NOMO-1 treated with dmso at 0.1 percent for 144 hours (cell line): ENCODE measurements at regions not wholly inside any gene's neighbourhood (a gene's known extent, or its start where the extent isn't known, plus 50 kb on each side); places are given as distances from the start of the nearest gene placed in this dataset.

Experiments
- DNase-seq: peaks from one replicate; lab custom pipeline; 2025; ENCODE audit not compliant: unreplicated experiment; lab: John Stamatoyannopoulos, UW

DNA sequence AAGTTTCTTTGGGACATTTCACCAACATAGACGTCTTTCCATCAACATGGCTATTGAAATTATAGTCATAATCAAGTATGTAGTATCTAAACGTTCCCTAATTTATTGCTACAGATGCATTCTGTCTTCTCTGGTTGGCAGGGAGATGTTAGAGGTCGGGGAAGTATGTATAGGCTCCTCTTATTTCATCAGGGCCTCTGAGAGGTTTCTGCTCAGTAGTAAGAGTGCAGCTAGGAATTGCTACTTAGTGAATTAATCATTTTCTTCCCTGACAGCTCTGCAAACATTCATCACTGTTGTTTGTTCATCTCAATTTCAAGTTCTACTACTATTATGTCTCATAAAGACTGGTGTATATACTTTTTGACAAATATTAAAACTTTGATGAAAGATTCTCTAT is 309.7 kb upstream of the NR2F2 start:
- DNase-seq, result no peak

GRCh38 chr15:96023081-96023480 is 307.4 kb upstream of the NR2F2 start:
- DNase-seq, result no peak

DNA sequence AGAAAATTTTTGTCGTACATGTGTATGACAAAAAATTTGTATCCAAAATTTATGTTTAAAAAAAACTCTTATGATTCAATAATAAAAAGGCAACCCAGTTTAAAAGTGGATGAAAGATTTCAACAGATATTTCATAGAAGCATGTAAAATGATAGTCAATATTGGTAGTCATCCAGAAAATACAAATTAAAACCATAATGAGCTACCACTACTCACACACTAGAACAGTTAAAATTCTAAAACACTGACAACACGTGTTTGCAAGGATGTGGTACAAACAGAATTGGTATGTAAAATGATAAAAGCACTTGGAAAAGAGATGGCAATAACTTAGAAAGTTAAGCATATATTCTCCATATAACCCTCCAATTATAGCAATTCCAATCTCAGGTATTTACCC is 303.0 kb upstream of the NR2F2 start:
- DNase-seq, result no peak

- no peak for DNase-seq
Measured at GRCh38 chr15:96028620-96029019, 301.9 kb upstream of the NR2F2 start.

- no peak for DNase-seq
Measured at GRCh38 chr15:96029172-96029571, 301.3 kb upstream of the NR2F2 start.

DNA sequence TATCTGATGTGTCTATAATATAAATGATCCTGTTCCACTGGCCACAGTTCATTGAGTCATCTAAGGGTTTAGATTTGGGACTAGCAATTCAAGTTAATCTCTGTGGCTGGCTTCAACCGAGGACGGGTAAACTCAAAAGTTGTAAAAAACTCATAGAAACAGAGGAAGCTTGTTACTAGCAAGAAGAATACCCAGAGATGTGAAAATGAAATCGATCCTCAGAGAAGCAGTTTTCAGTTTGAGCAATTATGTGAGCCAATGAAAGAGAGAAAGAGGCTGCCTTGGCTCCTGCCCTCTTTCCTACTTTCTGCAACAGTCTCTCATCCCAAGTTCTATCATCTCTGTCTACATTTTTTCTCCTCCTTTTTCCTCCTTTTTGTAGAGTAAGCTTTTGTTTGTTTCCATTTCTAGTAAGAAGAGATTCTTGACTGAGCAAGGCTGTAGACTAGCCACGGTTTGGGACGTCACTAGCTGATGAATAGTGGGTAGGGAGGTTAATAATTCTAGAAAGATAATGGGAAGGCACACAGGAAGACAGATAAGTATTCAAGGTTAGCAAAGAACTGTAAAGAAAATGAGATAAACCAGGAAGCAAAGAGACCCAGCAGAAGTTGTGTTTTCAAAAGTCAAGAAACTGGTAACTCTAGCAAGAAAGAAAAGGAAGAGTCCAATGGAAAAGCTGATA is 298.9 kb upstream of the NR2F2 start:
- no peak for DNase-seq

DNA sequence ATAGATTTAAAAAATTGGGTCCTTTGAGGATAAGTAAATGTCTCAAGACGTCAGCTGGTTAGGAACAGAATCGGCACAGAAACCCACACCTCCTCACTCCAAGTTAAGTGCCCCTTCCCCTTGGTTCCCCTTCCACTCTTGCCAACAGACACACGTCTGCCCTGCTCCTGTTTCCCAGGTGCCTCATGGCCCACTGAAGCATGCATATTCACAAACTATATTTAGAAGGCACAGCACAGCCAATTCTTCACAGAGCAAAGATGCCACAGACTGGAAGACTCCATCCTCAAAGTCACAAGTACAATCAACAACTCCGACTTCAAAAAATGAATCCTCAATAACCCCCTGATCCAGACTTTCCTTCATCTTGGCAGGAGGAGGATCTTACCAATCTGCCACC is 295.4 kb upstream of the NR2F2 start:
- no peak for DNase-seq

DNA sequence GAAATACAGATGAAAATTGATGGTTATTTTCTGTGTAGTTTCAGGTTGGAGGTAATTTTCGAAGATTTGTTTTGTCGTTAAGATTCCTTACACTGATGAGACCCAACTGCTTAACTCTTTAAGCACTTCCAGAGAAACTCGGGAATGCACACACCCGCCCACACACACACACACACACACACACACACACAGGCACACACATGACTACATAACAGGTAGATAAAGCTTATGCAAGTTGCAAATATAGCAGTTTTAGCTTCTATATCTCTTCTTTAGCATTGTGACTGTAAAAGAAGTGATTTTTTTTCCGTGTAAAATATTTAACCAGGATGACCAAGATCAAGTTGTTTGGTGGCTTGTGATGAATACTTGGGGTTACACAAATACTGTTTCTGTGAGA is 294.9 kb upstream of the NR2F2 start:
- no peak for DNase-seq

- DNase-seq, result peak; percentile 41
Measured at GRCh38 chr15:96037584-96037983, 292.9 kb upstream of the NR2F2 start.

DNA sequence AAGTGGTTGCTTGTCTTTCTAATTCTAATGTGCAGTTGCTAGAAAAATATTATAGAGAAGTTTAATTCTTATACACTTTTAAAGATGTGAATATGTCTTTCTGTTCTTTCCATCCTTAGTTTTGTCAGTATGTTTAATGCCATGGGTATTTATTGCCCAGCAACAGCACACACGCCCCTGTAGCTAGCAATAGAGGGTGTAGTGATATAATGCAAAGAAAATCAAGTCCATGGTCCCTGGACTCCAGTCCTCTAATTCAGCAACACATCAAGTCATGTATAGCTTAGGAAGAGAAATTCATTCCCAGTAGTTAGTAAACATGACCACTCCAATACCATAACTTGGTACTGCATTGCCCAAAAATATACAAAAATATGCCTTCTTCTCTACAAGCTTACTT is 292.4 kb upstream of the NR2F2 start:
- DNase-seq, result no peak

GRCh38 chr15:96038650-96039049 is 291.9 kb upstream of the NR2F2 start:
- no peak for DNase-seq

- DNase-seq, result no peak
Measured at GRCh38 chr15:96041982-96042733, 288.3 kb upstream of the NR2F2 start.

DNA sequence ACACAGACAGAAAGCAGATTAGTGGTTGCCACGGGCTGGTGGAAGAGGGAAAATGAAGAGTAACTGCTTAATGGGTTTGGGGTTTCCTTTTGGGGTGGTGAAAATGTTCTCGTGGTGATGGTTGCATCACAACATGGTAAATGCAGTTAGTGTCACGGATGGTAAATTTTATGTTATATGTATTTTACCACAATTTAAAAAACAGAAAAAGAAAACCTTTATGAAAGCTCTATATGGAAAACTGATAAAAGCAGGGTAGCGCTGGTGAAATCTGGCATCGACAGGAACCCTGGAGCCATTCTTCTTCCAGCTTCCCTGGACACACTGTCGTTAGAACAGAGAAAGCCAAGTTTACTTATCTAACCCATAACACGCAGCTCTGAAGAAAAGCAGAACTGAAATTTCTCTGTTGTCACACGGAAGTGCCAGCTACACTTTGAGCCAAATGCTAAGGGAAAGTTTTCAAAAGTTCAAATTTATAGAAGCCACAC is 287.7 kb upstream of the NR2F2 start:
- DNase-seq, result peak; percentile 76

DNA sequence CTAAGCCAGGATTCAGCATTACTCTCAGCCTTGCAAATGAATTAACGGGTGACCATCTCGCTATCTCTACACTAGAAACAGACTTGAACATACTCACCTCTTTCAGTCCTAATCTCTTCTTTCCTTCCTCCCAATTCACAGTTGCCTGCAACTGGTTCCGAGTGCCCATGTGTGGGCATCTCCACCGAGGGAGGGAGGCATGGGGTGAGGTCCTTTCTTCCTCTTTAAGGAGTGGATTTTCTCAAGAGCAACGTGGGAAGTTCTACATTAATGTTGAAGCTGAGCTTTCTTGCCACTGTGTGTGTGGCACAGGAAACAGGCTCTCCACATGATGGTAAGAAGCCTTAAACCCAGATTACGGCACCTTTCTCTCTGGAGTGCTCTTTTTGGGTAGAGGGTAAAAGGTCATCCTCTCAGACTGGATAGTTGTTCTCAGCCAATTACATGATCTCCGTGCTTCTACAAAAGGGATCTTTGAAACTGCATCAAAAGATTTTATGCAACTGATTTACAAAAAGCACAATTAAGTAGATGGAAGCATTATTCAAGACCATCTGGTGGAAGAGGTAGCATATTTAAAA is 286.8 kb upstream of the NR2F2 start:
- no peak for DNase-seq

DNA sequence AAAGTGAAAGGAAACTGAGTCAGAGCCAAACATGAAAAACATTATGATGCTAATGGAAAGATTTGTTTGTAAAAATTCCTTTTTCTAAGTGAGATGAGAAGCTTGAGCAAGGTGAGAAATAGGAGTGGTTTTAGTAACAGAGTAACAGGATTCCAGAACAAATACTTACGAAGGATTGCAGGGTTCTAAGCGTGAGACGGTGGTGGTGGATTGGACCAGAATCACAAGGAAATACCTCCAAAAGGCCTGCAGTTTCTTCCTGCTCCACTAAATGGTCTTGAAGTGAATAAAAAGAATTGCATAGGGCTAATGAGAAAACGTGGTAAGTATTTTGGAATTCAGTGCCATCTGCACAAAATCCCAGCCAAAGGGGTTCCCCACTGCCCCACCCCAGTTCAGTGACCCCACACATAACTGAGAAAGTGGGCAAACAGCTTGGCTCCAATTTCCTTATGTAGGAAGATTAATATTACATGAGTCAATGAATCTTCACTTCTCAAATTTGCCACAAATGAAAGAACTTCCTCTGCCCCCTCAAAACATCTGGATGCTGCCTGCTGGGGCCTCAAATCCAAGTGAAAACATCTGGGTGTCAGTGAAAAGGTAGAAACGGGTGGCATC is 283.8 kb upstream of the NR2F2 start:
- DNase-seq, result no peak

GRCh38 chr15:96047255-96047931 is 283.1 kb upstream of the NR2F2 start:
- DNase-seq, result no peak

DNA sequence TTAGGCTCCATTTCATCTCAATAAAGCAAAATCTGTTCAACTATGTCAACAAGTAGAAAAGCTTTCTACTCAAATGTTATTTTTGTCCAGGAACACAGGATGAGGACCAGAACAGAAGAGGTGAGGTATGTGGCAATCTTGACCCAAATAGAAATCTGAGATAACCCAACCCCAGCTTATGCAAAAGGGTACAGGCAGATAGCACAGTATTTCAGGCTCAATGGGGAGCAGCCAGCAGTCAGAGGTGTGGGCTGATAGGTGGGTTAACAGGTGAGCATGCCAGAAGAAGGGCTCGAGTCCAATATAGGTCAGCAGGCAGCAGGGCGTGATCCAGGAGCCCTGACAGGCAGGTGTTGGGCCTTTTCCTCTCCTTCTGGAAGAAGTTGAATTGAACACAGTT is 281.2 kb upstream of the NR2F2 start:
- DNase-seq, result no peak

- DNase-seq, result no peak
Measured at GRCh38 chr15:96049766-96050165, 280.7 kb upstream of the NR2F2 start.

DNA sequence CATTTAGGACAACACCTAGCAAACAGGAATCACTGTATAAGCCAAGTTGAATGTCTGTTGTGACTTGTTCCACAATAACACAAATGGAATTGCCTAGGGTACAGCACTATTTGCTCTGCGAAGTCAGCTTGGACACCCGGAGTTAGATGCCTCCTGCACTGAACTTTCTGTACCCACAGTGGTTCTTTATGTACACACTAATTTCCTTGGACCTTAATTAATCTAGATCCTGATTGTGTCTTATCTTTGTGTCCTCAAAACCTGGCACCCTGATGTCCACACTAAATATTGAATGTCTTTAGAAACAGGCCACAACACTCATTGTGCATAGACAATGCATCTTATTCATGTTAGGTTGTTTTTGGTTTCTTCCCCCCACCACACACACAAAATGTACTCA is 278.9 kb upstream of the NR2F2 start:
- no peak for DNase-seq

GRCh38 chr15:96052154-96052553 is 278.3 kb upstream of the NR2F2 start:
- no peak for DNase-seq

GRCh38 chr15:96052572-96053030 is 277.9 kb upstream of the NR2F2 start:
- DNase-seq, result no peak
